IMR-90 (cell line): ENCODE measurements at regions not wholly inside any gene's neighbourhood (a gene's known extent, or its start where the extent isn't known, plus 50 kb on each side); places are given as distances from the start of the nearest gene placed in this dataset.

Source experiments
- ATAC-seq: fragments of 200-7000 bp; cut with Tn5 transposase; 2 replicates; pipeline ENCODE4 v1.9.1; 2020; ENCODE audit warnings: low read depth, mild to moderate bottlenecking, moderate library complexity
- BruUV-seq: library from RNA; stranded (reverse); fragments of 400-500 nt; replicated peaks from 2 replicates; lab custom pipeline; 2021; lab: Mats Ljungman, UMichigan
- CTCF ChIA-PET: fragments of 300-600 bp; formaldehyde crosslinking; extraction: SDS; loops from one replicate; lab custom pipeline; 2021; ENCODE audit warnings: antibody characterized with exemption; lab: Yijun Ruan, JAX
- POLR2A ChIA-PET: fragments of 300-600 bp; sonication (Branson Sonifier 250); formaldehyde crosslinking; loops from one replicate; lab custom pipeline; 2022; ENCODE audit warnings: antibody characterized with exemption; ENCODE audit not compliant: unreplicated experiment; lab: Charles Lee
- DNase-seq: peaks from one replicate; pipeline ENCODE4 v3.0.0; 2013
- H2AFZ ChIP-seq: replicated peaks from 2 replicates; pipeline ENCODE3; 2013; ENCODE audit warnings: low read length, mild to moderate bottlenecking; ENCODE audit not compliant: poor library complexity
- H2AK5ac ChIP-seq: 2 replicates; pipeline ENCODE4 v1.6.1; 2013; ENCODE audit warnings: low read depth, low read length, inconsistent platforms
- H2AK9ac ChIP-seq: replicated peaks from 2 replicates; pipeline ENCODE3; 2013; ENCODE audit warnings: mild to moderate bottlenecking, low read depth, low read length, moderate library complexity; ENCODE audit not compliant: poor library complexity
- H2BK120ac ChIP-seq: 2 replicates; pipeline ENCODE4 v1.6.1; 2013; ENCODE audit warnings: low read depth, low read length, inconsistent platforms
- H2BK15ac ChIP-seq: 3 replicates; pipeline ENCODE4 v1.6.1; 2013; ENCODE audit warnings: low read depth, low read length, inconsistent platforms
- H2BK20ac ChIP-seq: 2 replicates; pipeline ENCODE4 v1.6.1; 2013; ENCODE audit warnings: low read depth, mild to moderate bottlenecking, inconsistent platforms, low read length, moderate library complexity
- H2BK5ac ChIP-seq: 2 replicates; pipeline ENCODE4 v1.6.1; 2013; ENCODE audit warnings: mild to moderate bottlenecking, low read depth, low read length, inconsistent platforms; ENCODE audit not compliant: poor library complexity, severe bottlenecking
- H3K14ac ChIP-seq: replicated peaks from 2 replicates; pipeline ENCODE4 v1.6.1; 2013; ENCODE audit warnings: low read depth, low read length, inconsistent platforms
- H3K18ac ChIP-seq: 2 replicates; pipeline ENCODE4 v1.6.1; 2013; ENCODE audit warnings: low read depth, low read length, control low read depth
- H3K23ac ChIP-seq: 2 replicates; pipeline ENCODE4 v1.6.1; 2013; ENCODE audit warnings: low read depth, low read length, inconsistent platforms
- H3K27ac ChIP-seq: 2 replicates; pipeline ENCODE4 v1.5.1; 2013; ENCODE audit warnings: mild to moderate bottlenecking, control low read depth, low read length; ENCODE audit not compliant: insufficient read depth
- H3K27me3 ChIP-seq: 2 replicates; pipeline ENCODE4 v1.6.1; 2013; ENCODE audit warnings: low read length; ENCODE audit not compliant: control insufficient read depth, insufficient read depth
- H3K36me3 ChIP-seq: 2 replicates; pipeline ENCODE4 v1.6.1; 2013; ENCODE audit warnings: low read length, mixed read lengths; ENCODE audit not compliant: control insufficient read depth, insufficient read depth
- H3K4ac ChIP-seq: 2 replicates; pipeline ENCODE4 v1.6.1; 2013; ENCODE audit warnings: low read depth, low read length, inconsistent platforms
- H3K4me1 ChIP-seq: 2 replicates; pipeline ENCODE4 v1.6.1; 2013; ENCODE audit warnings: low read length, mixed read lengths; ENCODE audit not compliant: control insufficient read depth, insufficient read depth
- H3K4me2 ChIP-seq: 2 replicates; pipeline ENCODE4 v1.6.1; 2013; ENCODE audit warnings: low read depth, mild to moderate bottlenecking, control low read depth, low read length, moderate library complexity
- H3K4me3 ChIP-seq: 2 replicates; pipeline ENCODE4 v1.5.1; 2013; ENCODE audit warnings: low read depth, mild to moderate bottlenecking, control low read depth, low read length, moderate library complexity; ENCODE audit not compliant: insufficient read depth
- H3K56ac ChIP-seq: 2 replicates; pipeline ENCODE4 v1.6.1; 2013; ENCODE audit warnings: low read length, inconsistent platforms; ENCODE audit not compliant: insufficient read depth; ENCODE audit errors: extremely low read depth
- H3K79me1 ChIP-seq, 2 experiments: 2 replicates each; pipeline ENCODE4 v1.6.1; 2013; ENCODE audit warnings: low read length in 2 of 2, inconsistent platforms in 1 of 2, low read depth in 1 of 2
- H3K9ac ChIP-seq: 2 replicates; pipeline ENCODE4 v1.6.1; 2013; ENCODE audit warnings: low read depth, low read length, control low read depth
- H3K9me1 ChIP-seq: 2 replicates; pipeline ENCODE4 v1.6.1; 2013; ENCODE audit warnings: low read length, inconsistent platforms; ENCODE audit not compliant: insufficient read depth
- H3K9me3 ChIP-seq: 2 replicates; pipeline ENCODE4 v1.6.1; 2013; ENCODE audit warnings: low read length; ENCODE audit not compliant: control insufficient read depth, insufficient read depth
- H4K20me1 ChIP-seq: 2 replicates; pipeline ENCODE4 v1.6.1; 2013; ENCODE audit warnings: low read length, inconsistent platforms; ENCODE audit not compliant: insufficient read depth
- H4K5ac ChIP-seq: 2 replicates; pipeline ENCODE4 v1.6.1; 2013; ENCODE audit warnings: mild to moderate bottlenecking, low read depth, low read length, control low read depth
- H4K8ac ChIP-seq, 2 experiments: 2 replicates each; pipeline ENCODE4 v1.6.1; 2013; ENCODE audit warnings: low read depth in 2 of 2, low read length in 2 of 2, control low read depth in 1 of 2, inconsistent platforms in 1 of 2
- H4K91ac ChIP-seq: 2 replicates; pipeline ENCODE4 v1.6.1; 2013; ENCODE audit warnings: low read depth, low read length, inconsistent platforms; ENCODE audit not compliant: insufficient read depth
- CHD1 ChIP-seq: IDR thresholded peaks from 2 replicates; pipeline ENCODE4 v1.6.1; 2012; ENCODE audit warnings: low read depth, low read length, improper control_type of control experiment
- FOS ChIP-seq: fragments of 150-350 bp; IDR thresholded peaks from 2 replicates; pipeline ENCODE4 v1.6.1; 2016; ENCODE audit warnings: low read depth, low read length
- MAZ ChIP-seq: IDR thresholded peaks from 2 replicates; pipeline ENCODE4 v1.6.1; 2012; ENCODE audit warnings: low read depth, mild to moderate bottlenecking, low read length, improper control_type of control experiment, moderate library complexity, borderline replicate concordance
- MXI1 ChIP-seq: IDR thresholded peaks from 2 replicates; pipeline ENCODE4 v1.6.1; 2012; ENCODE audit warnings: low read depth, mild to moderate bottlenecking, low read length, moderate library complexity, borderline replicate concordance
- NFE2L2 ChIP-seq: fragments of 150-350 bp; IDR thresholded peaks from 2 replicates; pipeline ENCODE4 v1.6.1; 2016; ENCODE audit warnings: low read depth, mild to moderate bottlenecking, low read length
- POLR2A ChIP-seq: IDR thresholded peaks from 2 replicates; pipeline ENCODE4 v1.6.1; 2012; ENCODE audit warnings: mild to moderate bottlenecking, low read depth, low read length
- RAD21 ChIP-seq: IDR thresholded peaks from 2 replicates; pipeline ENCODE4 v1.6.1; 2012; ENCODE audit warnings: low read length, improper control_type of control experiment
- RCOR1 ChIP-seq: IDR thresholded peaks from 2 replicates; pipeline ENCODE4 v1.6.1; 2012; ENCODE audit warnings: mild to moderate bottlenecking, low read length, improper control_type of control experiment; ENCODE audit not compliant: insufficient replicate concordance
- USF2 ChIP-seq: fragments of 150-350 bp; IDR thresholded peaks from 2 replicates; pipeline ENCODE4 v1.6.1; 2017; ENCODE audit warnings: mild to moderate bottlenecking, antibody characterized with exemption, low read length, low read depth
- WGBS, 2 experiments: methylation state at CpG; one replicate each; pipeline versions ENCODE4 v1.1.5 to v1.1.7; 2013; ENCODE audit warnings: missing lambda C conversion rate in 2 of 2; ENCODE audit not compliant: insufficient read length in 1 of 2; ENCODE audit errors: extremely low coverage in 2 of 2; 5-methylcytosine and 5-hydroxymethylcytosine counted together
- dilution Hi-C: fragments of 300-500 bp; cut with HindIII; formaldehyde crosslinking; loops from one replicate; pipeline ENCODE4 v1.14.3; 2018; ENCODE audit warnings: low sequenced_read_pairs; ENCODE audit not compliant: unreplicated experiment
- in situ Hi-C: fragments of 300-500 bp; cut with MboI; formaldehyde crosslinking; loops from 3 replicates; pipeline ENCODE4 v1.14.3; 2019; ENCODE audit warnings: low sequenced_read_pairs, inconsistent platforms, mixed read lengths
- intact Hi-C: fragments of 100-400 bp; cut with micrococcal nuclease; formaldehyde crosslinking; loops from 2 replicates; pipeline ENCODE4 v1.10.0; 2022
- TF ChIP-seq, protein P1 (sequence below): conservative IDR thresholded peaks from 2 replicates; pipeline ENCODE4 v1.5.1; 2012; ENCODE audit warnings: mild to moderate bottlenecking, low read depth, low read length, improper control_type of control experiment

GRCh38 chr9:115712981-115713380, 440.6 kb upstream of the PAPPA start:
- Histone ChIP-seq H3K9me3 (no peaks in the 10 kb centered on the region), H4K5ac (no peak overlapping the region), H3K14ac (no peak overlapping the region), H4K20me1 (no peaks in the 10 kb centered on the region), H2BK5ac (no peak overlapping the region), H3K27ac (no peak overlapping the region), H3K9me1 (no peaks in the 10 kb centered on the region), H3K36me3 (no peaks in the 10 kb centered on the region), H3K56ac (no peak overlapping the region), H2BK15ac (no peak overlapping the region), H3K4me1 (peaks cover 2% of the 10 kb centered on the region; the same call in 1 of the 2 replicates), H4K91ac (no peak overlapping the region), H2AK9ac (no peak overlapping the region), H2AFZ (no peak overlapping the region), H2BK20ac (no peak overlapping the region), H3K18ac (no peak overlapping the region), H2BK120ac (no peak overlapping the region), H2AK5ac (no peak overlapping the region), H3K4me2 (no peak overlapping the region), H4K8ac (no peak overlapping the region), H3K23ac (no peak overlapping the region), H3K9ac (no peak overlapping the region), H3K4me3 (no peak overlapping the region), H3K79me1 (no peaks in the 10 kb centered on the region), H3K4ac (no peak overlapping the region), H3K27me3 (no peaks in the 10 kb centered on the region)
- intact Hi-C loops, result no loop called here
- POLR2A ChIA-PET, result no interaction called here
- dilution Hi-C loops, result no loop called here
- in situ Hi-C loops, result no loop called here
- WGBS, 2 experiments, result no CpG with 5 or more reads among the region's 2 CpGs
- CTCF ChIA-PET, result interaction anchor here (0.6 kb wide), 1 partner anchor 37 kb away, joined by 6 read pairs; no protein-coding TSS in a partner anchor
- no peak for ATAC-seq
- BruUV-seq, result no TSS peak
- DNase-seq, result no peak
- TF ChIP-seq MAZ (no peak), USF2 (no peak), CHD1 (no peak), RCOR1 (no peak), RAD21 (no peak), NFE2L2 (no peak), FOS (no peak), POLR2A (no peak), MXI1 (no peak)
- TF ChIP-seq, protein P1, sequence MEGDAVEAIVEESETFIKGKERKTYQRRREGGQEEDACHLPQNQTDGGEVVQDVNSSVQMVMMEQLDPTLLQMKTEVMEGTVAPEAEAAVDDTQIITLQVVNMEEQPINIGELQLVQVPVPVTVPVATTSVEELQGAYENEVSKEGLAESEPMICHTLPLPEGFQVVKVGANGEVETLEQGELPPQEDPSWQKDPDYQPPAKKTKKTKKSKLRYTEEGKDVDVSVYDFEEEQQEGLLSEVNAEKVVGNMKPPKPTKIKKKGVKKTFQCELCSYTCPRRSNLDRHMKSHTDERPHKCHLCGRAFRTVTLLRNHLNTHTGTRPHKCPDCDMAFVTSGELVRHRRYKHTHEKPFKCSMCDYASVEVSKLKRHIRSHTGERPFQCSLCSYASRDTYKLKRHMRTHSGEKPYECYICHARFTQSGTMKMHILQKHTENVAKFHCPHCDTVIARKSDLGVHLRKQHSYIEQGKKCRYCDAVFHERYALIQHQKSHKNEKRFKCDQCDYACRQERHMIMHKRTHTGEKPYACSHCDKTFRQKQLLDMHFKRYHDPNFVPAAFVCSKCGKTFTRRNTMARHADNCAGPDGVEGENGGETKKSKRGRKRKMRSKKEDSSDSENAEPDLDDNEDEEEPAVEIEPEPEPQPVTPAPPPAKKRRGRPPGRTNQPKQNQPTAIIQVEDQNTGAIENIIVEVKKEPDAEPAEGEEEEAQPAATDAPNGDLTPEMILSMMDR, result no peak
